ENCODE measurements at regions not wholly inside any gene's neighbourhood (a gene's known extent, or its start where the extent isn't known, plus 50 kb on each side); places are given as distances from the start of the nearest gene placed in this dataset.

DNA sequence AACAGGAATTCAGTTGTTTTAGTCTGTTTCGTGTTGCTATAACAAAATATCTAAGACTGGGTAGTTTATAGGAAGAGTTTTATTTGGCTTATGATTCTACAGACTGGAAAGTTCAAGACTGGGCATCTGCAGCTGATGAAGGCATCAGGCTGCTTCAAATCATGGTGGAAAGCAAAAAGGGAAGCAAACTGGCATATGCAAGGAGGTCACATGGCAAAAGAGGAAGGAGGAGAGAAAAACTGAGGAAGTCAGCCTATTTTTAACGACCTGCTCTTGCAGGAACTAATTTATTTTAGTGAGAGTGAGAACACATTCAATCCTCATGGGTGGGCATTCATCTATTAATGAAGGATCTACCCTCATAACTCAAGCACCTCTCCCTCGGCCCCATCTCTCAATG is 363.1 kb upstream of the HS3ST1 start:
- TF ChIP-seq, protein P1, sequence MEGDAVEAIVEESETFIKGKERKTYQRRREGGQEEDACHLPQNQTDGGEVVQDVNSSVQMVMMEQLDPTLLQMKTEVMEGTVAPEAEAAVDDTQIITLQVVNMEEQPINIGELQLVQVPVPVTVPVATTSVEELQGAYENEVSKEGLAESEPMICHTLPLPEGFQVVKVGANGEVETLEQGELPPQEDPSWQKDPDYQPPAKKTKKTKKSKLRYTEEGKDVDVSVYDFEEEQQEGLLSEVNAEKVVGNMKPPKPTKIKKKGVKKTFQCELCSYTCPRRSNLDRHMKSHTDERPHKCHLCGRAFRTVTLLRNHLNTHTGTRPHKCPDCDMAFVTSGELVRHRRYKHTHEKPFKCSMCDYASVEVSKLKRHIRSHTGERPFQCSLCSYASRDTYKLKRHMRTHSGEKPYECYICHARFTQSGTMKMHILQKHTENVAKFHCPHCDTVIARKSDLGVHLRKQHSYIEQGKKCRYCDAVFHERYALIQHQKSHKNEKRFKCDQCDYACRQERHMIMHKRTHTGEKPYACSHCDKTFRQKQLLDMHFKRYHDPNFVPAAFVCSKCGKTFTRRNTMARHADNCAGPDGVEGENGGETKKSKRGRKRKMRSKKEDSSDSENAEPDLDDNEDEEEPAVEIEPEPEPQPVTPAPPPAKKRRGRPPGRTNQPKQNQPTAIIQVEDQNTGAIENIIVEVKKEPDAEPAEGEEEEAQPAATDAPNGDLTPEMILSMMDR (IDR thresholded peaks at IDR 0.05; ENCODE audit: low read depth, low read length, missing control alignments), result no peak
- H3K4me3 ChIP-seq (replicated peaks; ENCODE audit: low read depth, low read length), result no peak overlapping the region
- no peak for DNase-seq (ENCODE audit: extremely low read depth, low read depth)

DNA sequence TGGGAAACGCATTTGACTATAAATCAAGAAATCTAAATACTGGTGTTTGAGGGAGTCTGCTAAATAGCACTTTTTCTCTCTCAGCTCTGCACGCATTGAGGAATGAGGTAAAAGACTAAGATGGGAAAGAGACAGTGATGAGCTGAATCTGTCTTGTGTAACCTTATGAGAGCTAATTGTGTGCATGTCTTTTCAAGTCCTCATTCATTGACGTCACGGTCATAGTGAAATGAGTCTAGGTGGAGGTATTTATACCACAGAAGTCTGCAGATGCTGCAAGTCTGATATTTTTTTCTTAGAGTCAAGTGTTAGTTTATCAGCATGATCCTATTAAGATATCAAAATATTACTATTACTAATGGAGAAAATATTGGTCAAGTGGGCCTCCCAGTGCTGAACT is 361.5 kb upstream of the HS3ST1 start:
- TF ChIP-seq, protein P1 (IDR thresholded peaks at IDR 0.05; ENCODE audit: low read depth, low read length, missing control alignments), result no peak
- no peak overlapping the region for H3K4me3 ChIP-seq (replicated peaks; ENCODE audit: low read depth, low read length)
- no peak for DNase-seq (ENCODE audit: extremely low read depth, low read depth)

DNA sequence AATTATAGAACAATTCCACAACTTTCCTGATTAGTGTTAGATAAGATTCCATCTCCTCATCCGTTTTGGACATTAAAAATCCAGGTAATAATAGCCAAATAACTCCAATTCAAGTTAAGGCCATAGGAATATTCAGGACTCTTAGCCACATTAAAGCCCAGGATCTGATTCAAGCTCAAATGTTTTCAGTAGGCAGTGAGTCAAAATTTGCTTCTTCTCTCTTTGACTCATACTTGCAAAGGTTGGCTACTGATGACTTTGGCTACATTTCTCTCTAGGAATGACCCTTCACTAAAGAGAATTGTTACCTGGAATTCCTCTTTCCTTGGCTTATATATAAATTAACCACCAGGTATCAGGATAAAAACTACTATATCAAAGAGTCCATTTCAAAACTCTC is 354.9 kb upstream of the HS3ST1 start:
- TF ChIP-seq, protein P1 (IDR thresholded peaks at IDR 0.05; ENCODE audit: low read depth, low read length, missing control alignments), result no peak
- no peak overlapping the region for H3K4me3 ChIP-seq (replicated peaks; ENCODE audit: low read depth, low read length)
- no peak for DNase-seq (ENCODE audit: extremely low read depth, low read depth)

DNA sequence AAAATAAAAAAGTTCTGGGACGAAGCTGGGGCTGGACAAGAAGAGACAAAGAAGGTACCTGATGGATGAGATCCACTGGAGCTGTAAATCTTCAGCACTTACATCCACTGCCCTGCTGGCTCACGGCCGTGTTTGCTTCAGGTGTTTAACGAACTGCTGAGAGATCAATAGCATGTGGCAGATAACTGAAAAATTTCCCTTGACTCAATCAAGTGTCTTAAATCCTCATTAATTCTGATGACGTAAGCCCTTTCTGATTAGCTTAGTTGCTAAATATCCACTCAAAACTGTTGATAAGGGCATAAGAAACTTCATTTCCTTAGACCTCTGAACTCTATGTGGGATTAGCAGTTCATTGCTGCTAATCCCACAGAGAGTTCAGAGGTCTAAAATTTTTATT is 354.2 kb upstream of the HS3ST1 start:
- DNase-seq (ENCODE audit: extremely low read depth, low read depth), result no peak
- no peak overlapping the region for H3K4me3 ChIP-seq (replicated peaks; ENCODE audit: low read depth, low read length)
- TF ChIP-seq, protein P1 (IDR thresholded peaks at IDR 0.05; ENCODE audit: low read depth, low read length, missing control alignments), result no peak

DNA sequence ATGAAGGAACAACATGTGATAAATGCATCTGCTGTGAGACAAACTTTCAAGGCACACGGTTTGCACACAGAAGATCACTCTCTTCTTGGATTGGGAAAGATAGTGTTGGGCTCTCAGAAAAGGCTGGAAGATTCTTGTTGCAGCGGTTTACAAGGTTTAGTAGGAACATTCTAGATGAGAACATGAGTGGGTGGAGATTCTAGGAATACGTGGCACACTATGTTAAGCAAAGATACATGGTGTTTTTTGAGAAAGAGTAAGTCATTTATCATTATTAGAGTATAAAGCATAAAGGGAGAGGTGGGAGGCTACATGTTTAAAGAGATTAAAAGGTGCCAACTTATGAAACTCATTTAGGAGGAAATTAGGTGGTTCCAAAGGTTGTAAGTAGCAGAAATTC is 348.8 kb upstream of the HS3ST1 start:
- H3K4me3 ChIP-seq (replicated peaks; ENCODE audit: low read depth, low read length), result no peak overlapping the region
- TF ChIP-seq, protein P1 (IDR thresholded peaks at IDR 0.05; ENCODE audit: low read depth, low read length, missing control alignments), result no peak
- no peak for DNase-seq (ENCODE audit: extremely low read depth, low read depth)

DNA sequence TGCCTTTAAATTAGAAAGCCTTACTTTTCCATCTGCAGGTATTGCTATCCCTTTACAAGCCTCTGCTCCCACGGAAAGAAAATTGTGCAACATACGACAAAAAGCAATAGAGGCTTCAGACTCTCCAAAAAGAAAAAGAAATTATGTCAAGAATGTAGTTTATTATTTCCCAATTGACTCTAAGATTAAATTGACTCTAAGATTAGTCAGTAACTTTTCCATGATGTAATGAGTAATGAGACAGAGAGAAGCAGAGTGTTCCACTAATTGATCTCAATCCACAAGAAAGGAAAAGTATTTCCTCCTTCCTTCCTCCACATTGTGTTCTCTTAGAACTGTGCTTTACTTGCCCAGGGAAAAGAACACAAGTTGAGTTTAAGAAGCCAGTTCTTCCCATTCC is 345.7 kb upstream of the HS3ST1 start:
- no peak for DNase-seq (ENCODE audit: extremely low read depth, low read depth)

DNA sequence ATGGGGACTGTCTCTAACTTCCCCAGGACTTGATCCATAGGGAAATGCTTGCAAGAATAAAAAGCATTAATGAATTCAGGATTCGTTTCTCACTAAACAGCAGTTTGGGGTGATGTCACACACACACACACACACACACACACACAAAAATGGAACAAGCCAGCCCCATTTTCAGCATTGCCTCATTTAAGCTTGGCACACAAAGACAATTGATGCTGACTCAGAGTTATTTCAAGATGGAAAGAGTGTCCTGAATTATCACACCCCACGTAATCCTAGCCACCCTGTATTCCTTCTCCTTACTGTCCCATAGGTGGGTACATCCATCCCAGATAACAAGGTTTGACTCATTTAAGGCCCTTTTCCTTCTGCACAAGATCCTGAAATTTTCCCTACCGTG is 345.1 kb upstream of the HS3ST1 start:
- TF ChIP-seq, protein P1 (IDR thresholded peaks at IDR 0.05; ENCODE audit: low read depth, low read length, missing control alignments), result no peak
- no peak for DNase-seq (ENCODE audit: extremely low read depth, low read depth)
- H3K4me3 ChIP-seq (replicated peaks; ENCODE audit: low read depth, low read length), result no peak overlapping the region

More for the DNA sequence above, 345.7 kb upstream of the HS3ST1 start:
- TF ChIP-seq, protein P1 (IDR thresholded peaks at IDR 0.05; ENCODE audit: low read depth, low read length, missing control alignments), result no peak
- no peak overlapping the region for H3K4me3 ChIP-seq (replicated peaks; ENCODE audit: low read depth, low read length)

All from HFF-Myc (cell line).